Neural progenitor cell (in vitro differentiated cells): ENCODE measurements at regions not wholly inside any gene's neighbourhood (a gene's known extent, or its start where the extent isn't known, plus 50 kb on each side); places are given as distances from the start of the nearest gene placed in this dataset.

Experiments
- EZH2 ChIP-seq: fragments of 200-600 bp; sonication (generic); IDR thresholded peaks from 2 replicates; pipeline ENCODE4 v1.6.1; 2017; ENCODE audit warnings: antibody characterized with exemption, mild to moderate bottlenecking, moderate library complexity
- EZH2phosphoT487 ChIP-seq: fragments of 200-600 bp; sonication (generic); IDR thresholded peaks from 2 replicates; pipeline ENCODE4 v1.6.1; 2017; ENCODE audit warnings: antibody characterized with exemption
- TF ChIP-seq, protein P1 (sequence below): fragments of 200-600 bp; sonication (generic); IDR thresholded peaks from 2 replicates; pipeline ENCODE4 v1.5.1; 2017; ENCODE audit warnings: antibody characterized with exemption, mild to moderate bottlenecking

DNA sequence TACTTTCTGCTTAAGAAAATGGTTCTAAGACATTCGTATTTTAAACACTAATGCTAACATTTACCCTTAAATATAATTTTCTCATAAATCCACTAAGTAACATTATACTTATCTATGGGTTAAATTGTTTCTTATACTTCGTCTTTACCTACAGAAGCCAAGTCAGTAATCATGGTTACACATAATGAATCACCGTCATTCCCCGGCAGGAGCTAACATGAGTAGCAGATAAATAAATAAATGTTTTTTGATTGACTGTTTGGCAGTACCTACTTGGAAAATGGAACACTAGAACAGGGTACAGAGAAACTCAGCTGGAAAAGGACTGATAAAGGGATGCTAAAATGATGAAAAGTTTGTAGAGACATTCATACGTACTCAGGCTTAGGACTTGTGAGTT is 430.4 kb downstream of the ACTRT1 start:
- TF ChIP-seq EZH2 = no peak
- TF ChIP-seq, protein P1, sequence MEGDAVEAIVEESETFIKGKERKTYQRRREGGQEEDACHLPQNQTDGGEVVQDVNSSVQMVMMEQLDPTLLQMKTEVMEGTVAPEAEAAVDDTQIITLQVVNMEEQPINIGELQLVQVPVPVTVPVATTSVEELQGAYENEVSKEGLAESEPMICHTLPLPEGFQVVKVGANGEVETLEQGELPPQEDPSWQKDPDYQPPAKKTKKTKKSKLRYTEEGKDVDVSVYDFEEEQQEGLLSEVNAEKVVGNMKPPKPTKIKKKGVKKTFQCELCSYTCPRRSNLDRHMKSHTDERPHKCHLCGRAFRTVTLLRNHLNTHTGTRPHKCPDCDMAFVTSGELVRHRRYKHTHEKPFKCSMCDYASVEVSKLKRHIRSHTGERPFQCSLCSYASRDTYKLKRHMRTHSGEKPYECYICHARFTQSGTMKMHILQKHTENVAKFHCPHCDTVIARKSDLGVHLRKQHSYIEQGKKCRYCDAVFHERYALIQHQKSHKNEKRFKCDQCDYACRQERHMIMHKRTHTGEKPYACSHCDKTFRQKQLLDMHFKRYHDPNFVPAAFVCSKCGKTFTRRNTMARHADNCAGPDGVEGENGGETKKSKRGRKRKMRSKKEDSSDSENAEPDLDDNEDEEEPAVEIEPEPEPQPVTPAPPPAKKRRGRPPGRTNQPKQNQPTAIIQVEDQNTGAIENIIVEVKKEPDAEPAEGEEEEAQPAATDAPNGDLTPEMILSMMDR = no peak
- no peak for TF ChIP-seq EZH2phosphoT487
